ENCODE measurements at regions not wholly inside any gene's neighbourhood (a gene's known extent, or its start where the extent isn't known, plus 50 kb on each side); places are given as distances from the start of the nearest gene placed in this dataset.

DNA sequence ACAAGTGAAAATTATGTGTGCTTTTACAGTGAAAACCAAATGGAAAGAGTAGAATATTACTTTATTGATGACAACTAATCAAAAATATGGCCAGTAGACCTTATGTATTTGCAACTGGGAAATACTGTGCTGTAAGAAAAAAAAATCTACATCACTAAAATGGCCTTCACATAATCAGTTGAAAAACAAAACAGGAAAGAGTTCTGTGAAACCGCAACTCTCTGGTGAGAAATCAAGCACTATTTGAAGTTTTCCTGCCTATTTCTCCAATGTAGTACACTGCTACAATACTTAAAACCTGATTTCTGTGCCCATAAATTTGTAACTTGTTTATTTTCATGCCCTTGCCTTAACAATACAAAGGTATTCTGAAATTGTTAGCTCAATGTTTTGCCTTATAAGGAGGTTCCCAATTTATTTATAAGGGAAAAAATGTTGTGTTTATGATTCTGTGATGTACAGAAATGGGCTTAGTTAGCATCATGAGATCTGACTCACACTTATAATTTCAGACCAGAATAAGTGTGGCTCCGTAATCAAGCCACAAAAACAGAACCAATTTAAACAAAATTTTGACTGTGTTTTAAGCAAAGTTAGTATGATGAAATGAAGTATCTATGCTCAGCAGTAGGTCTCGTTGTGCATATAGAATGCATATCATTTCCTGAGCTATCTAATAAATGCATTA, 147.1 kb downstream of the FAT4 start:
- Histone ChIP-seq H3K27ac (no peak overlapping the region), H3K9me3 (replicated peaks) (no peaks in the 10 kb centered on the region), H3K36me3 (no peaks in the 10 kb centered on the region), H3K4me3 (no peak overlapping the region), H3K27me3 (no peaks in the 10 kb centered on the region), H3K4me1 (0 out of 2 replicates have a peak, but pooled peaks cover 4% of the 10 kb centered on the region)
- DNase-seq, result no peak

DNA sequence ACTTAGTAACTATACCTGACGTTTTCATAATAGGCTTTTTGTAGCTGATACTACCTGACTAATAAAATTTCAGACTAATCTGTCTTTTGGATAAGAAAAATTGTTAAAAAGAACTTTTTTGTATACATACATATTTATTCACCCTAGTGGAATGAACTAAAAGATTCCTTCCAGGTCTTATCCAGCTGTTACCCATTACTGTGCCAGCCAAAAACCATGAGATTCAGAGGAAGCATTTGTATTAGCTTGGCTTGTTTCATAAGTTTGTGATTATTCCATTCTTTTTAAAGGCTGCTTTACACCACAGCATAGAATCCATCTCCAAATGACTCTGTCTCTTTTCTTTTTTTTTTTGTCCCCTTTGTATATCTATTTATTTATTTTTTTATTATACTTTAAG, 149.4 kb downstream of the FAT4 start:
- Histone ChIP-seq H3K4me1 (0 out of 2 replicates have a peak, but pooled peaks cover 4% of the 10 kb centered on the region), H3K9me3 (replicated peaks) (no peaks in the 10 kb centered on the region), H3K27ac (no peak overlapping the region), H3K27me3 (no peaks in the 10 kb centered on the region), H3K36me3 (no peaks in the 10 kb centered on the region), H3K4me3 (no peak overlapping the region)
- DNase-seq, result no peak

- Histone ChIP-seq H3K9me3 (replicated peaks) (no peaks in the 10 kb centered on the region), H3K4me3 (no peak overlapping the region), H3K27ac (no peak overlapping the region), H3K27me3 (peaks cover 6% of the 10 kb centered on the region; the same call in 1 of the 2 replicates), H3K4me1 (no peaks in the 10 kb centered on the region), H3K36me3 (no peaks in the 10 kb centered on the region)
- no peak for DNase-seq
Observed at GRCh38 chr4:125481334-125482045, 166.7 kb downstream of the FAT4 start.

DNA sequence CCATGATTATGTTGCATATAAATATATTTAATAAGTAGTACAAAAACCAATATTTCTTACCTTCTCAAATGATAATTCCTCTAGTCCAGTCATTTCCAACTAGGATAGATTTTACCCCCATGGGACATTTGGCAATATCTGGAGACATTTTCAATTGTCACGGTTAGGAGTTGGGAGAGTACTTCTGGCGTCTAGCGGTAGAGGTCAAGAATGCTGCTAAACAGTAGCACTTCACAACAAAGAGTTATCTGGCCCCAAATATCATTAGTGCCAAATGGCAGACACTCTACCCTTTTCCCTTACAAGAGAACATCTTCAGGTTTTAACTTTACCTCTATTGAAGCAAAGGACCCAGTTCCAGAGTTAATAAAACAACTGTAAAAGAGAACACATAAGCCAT, 168.1 kb downstream of the FAT4 start:
- H3K9me3 ChIP-seq (replicated peaks), result no peaks in the 10 kb centered on the region
- H3K4me3 ChIP-seq, result no peak overlapping the region
- peak in 1 of 2 experiments; percentile 9 for DNase-seq
- H3K36me3 ChIP-seq, result no peaks in the 10 kb centered on the region
- peaks cover 6% of the 10 kb centered on the region; the same call in 1 of the 2 replicates for H3K27me3 ChIP-seq
- no peak overlapping the region for H3K27ac ChIP-seq
- no peaks in the 10 kb centered on the region for H3K4me1 ChIP-seq

- Histone ChIP-seq H3K36me3 (no peaks in the 10 kb centered on the region), H3K4me3 (no peak overlapping the region), H3K4me1 (no peaks in the 10 kb centered on the region), H3K27me3 (peaks cover 5% of the 10 kb centered on the region; the same call in 1 of the 2 replicates), H3K9me3 (replicated peaks) (no peaks in the 10 kb centered on the region), H3K27ac (no peak overlapping the region)
- no peak for DNase-seq
Observed at GRCh38 chr4:125483278-125483677, 168.5 kb downstream of the FAT4 start.

DNA sequence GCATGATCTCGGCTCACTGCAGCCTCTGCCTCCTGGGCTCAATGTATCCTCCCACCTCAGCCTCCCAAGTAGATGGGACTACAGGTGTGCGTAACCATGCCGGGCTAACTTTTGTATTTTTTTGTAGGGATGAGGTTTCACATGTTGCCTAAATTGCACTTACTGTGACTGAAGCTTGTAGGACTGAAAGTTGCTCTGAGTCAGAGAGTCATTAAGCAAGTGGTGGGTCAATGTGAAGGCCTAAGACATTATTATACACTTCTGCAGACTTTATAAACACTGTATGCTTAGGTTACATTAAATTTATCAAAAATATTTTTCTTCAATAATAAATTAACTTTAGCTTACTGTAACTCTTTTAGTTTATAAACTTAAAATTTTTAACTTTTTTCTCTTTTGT, 170.2 kb downstream of the FAT4 start:
- Histone ChIP-seq H3K4me1 (no peaks in the 10 kb centered on the region), H3K36me3 (no peaks in the 10 kb centered on the region), H3K4me3 (no peak overlapping the region), H3K27ac (no peak overlapping the region), H3K27me3 (no peaks in the 10 kb centered on the region), H3K9me3 (replicated peaks) (no peaks in the 10 kb centered on the region)
- no peak for DNase-seq

DNA sequence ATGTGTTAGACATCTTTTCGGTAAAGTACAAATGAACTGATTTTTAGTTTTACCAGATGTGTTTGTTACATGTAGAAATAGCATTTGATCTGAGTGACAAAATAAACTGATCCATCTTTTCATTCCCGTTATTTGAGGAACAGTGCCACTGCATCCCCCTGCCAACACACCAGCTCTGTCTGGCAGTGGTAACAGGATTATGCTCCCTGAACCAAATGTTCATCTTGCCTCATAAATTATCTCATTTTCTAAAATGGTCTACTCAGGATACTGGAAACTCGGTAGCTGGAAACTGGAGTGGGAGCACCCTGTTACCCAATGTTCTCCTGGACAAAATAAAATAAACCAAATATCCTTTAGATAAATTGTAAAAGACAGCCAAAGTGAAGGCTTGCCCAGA, 171.6 kb downstream of the FAT4 start:
- Histone ChIP-seq H3K27ac (no peak overlapping the region), H3K36me3 (no peaks in the 10 kb centered on the region), H3K27me3 (no peaks in the 10 kb centered on the region), H3K9me3 (replicated peaks) (no peaks in the 10 kb centered on the region), H3K4me3 (no peak overlapping the region), H3K4me1 (no peaks in the 10 kb centered on the region)
- DNase-seq, result no peak

GRCh38 chr4:125489952-125490690, 175.4 kb downstream of the FAT4 start:
- Histone ChIP-seq H3K4me3 (no peak overlapping the region), H3K27me3 (no peaks in the 10 kb centered on the region), H3K9me3 (replicated peaks) (no peaks in the 10 kb centered on the region), H3K36me3 (no peaks in the 10 kb centered on the region), H3K4me1 (no peaks in the 10 kb centered on the region), H3K27ac (no peak overlapping the region)
- no peak for DNase-seq

- H3K27ac ChIP-seq, result no peak overlapping the region
- H3K9me3 ChIP-seq (replicated peaks), result no peaks in the 10 kb centered on the region
- DNase-seq, result no peak
- H3K36me3 ChIP-seq, result no peaks in the 10 kb centered on the region
- no peak overlapping the region for H3K4me3 ChIP-seq
- no peaks in the 10 kb centered on the region for H3K4me1 ChIP-seq
- no peaks in the 10 kb centered on the region for H3K27me3 ChIP-seq
Observed at GRCh38 chr4:125492957-125493356, 178.2 kb downstream of the FAT4 start.

- Histone ChIP-seq H3K9me3 (replicated peaks) (no peaks in the 10 kb centered on the region), H3K36me3 (no peaks in the 10 kb centered on the region), H3K27me3 (no peaks in the 10 kb centered on the region), H3K27ac (no peak overlapping the region), H3K4me1 (no peaks in the 10 kb centered on the region), H3K4me3 (no peak overlapping the region)
- DNase-seq, result no peak
Observed at GRCh38 chr4:125497861-125498260, 183.1 kb downstream of the FAT4 start.

- Histone ChIP-seq H3K4me3 (no peak overlapping the region), H3K36me3 (no peaks in the 10 kb centered on the region), H3K27ac (no peak overlapping the region), H3K4me1 (no peaks in the 10 kb centered on the region), H3K9me3 (replicated peaks) (no peaks in the 10 kb centered on the region), H3K27me3 (no peaks in the 10 kb centered on the region)
- DNase-seq, result no peak
Observed at GRCh38 chr4:125498981-125499380, 184.2 kb downstream of the FAT4 start.

- Histone ChIP-seq H3K27ac (no peak overlapping the region), H3K27me3 (no peaks in the 10 kb centered on the region), H3K4me1 (no peaks in the 10 kb centered on the region), H3K4me3 (no peak overlapping the region), H3K36me3 (no peaks in the 10 kb centered on the region), H3K9me3 (replicated peaks) (no peaks in the 10 kb centered on the region)
- no peak for DNase-seq
Observed at GRCh38 chr4:125501090-125501489, 186.3 kb downstream of the FAT4 start.

GRCh38 chr4:125501568-125501967, 186.8 kb downstream of the FAT4 start:
- H3K4me1 ChIP-seq, result no peaks in the 10 kb centered on the region
- H3K36me3 ChIP-seq, result no peaks in the 10 kb centered on the region
- H3K27ac ChIP-seq, result no peak overlapping the region
- no peaks in the 10 kb centered on the region for H3K9me3 ChIP-seq (replicated peaks)
- DNase-seq, result no peak
- no peak overlapping the region for H3K4me3 ChIP-seq
- H3K27me3 ChIP-seq, result no peaks in the 10 kb centered on the region

DNA sequence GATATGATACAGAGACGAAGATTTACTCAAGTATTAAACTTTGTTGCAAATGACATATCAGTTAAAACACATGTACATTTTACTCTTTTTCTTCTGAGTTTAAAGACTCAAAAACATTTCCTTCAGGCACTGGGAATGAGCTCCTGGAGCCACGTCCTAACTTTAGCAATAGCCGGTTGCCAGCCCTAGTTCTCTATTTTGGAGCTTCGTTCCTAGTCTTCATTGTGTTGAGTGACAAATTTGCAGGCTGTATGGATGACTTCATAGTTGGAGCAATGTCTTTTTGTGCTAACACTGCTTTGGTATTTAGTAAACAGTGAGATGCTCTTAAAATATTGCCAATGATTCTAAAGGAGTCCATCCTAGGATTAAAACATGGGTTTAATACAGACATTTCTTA, 190.9 kb downstream of the FAT4 start:
- no peak for DNase-seq
- no peaks in the 10 kb centered on the region for H3K27me3 ChIP-seq

GRCh38 chr4:125507141-125507540, 192.4 kb downstream of the FAT4 start:
- Histone ChIP-seq H3K4me1 (no peaks in the 10 kb centered on the region), H3K9me3 (replicated peaks) (no peaks in the 10 kb centered on the region), H3K27ac (no peak overlapping the region), H3K4me3 (no peak overlapping the region), H3K36me3 (no peaks in the 10 kb centered on the region), H3K27me3 (no peaks in the 10 kb centered on the region)
- no peak for DNase-seq

More for the DNA sequence above, 190.9 kb downstream of the FAT4 start:
- Histone ChIP-seq H3K27ac (no peak overlapping the region), H3K9me3 (replicated peaks) (no peaks in the 10 kb centered on the region), H3K4me3 (no peak overlapping the region), H3K36me3 (no peaks in the 10 kb centered on the region), H3K4me1 (no peaks in the 10 kb centered on the region)

Data from SJCRH30 (cell line).